ENCODE measurements at regions not wholly inside any gene's neighbourhood (a gene's known extent, or its start where the extent isn't known, plus 50 kb on each side); places are given as distances from the start of the nearest gene placed in this dataset.

GRCh38 chr7:142553216-142553615, 196.1 kb upstream of the PRSS1 start:
- H3K14ac ChIP-seq (replicated peaks; ENCODE audit: low read depth, low read length) = peak overlapping the region; percentile 93
- H2BK5ac ChIP-seq (ENCODE audit: low read depth, low read length, poor library complexity, severe bottlenecking) = peak overlapping the region; percentile 99
- BruUV-seq (replicated peaks) = no TSS peak
- peaks cover 0 to 17% of the 10 kb centered on the region in 2 experiments; a peak in 3 of 4 replicates for H3K79me1 ChIP-seq (ENCODE audit: low read depth in 1 of 2, low read length in 2 of 2)
- no peak overlapping the region for H3K9ac ChIP-seq (ENCODE audit: low read depth, low read length)
- H4K20me1 ChIP-seq (ENCODE audit: insufficient read depth, low read length) = no peaks in the 10 kb centered on the region
- H3K4me1 ChIP-seq (ENCODE audit: control insufficient read depth, insufficient read depth, low read length) = peaks cover 17% of the 10 kb centered on the region
- H2BK120ac ChIP-seq (ENCODE audit: low read depth, low read length) = peak overlapping the region; percentile 98
- peak overlapping the region; percentile 85; the same call in 1 of the 2 replicates for H3K23ac ChIP-seq (ENCODE audit: low read depth, low read length)
- peak overlapping the region; percentile 52; the same call in 1 of the 2 replicates for H3K27ac ChIP-seq (ENCODE audit: insufficient read depth, low read length)
- H4K91ac ChIP-seq (ENCODE audit: insufficient read depth, low read depth, low read length) = peak overlapping the region; percentile 93
- peak overlapping the region; percentile 36 to 86; a peak in 3 of 4 replicates for H4K8ac ChIP-seq (ENCODE audit: low read depth in 2 of 2, low read length in 2 of 2)
- ATAC-seq (ENCODE audit: low read depth) (no peak), DNase-seq (no peak)
- peak overlapping the region; percentile 72 for H2AFZ ChIP-seq (replicated peaks; ENCODE audit: low read length, poor library complexity)
- H2AK9ac ChIP-seq (replicated peaks; ENCODE audit: low read depth, low read length, poor library complexity) = peak overlapping the region; percentile 73
- peak overlapping the region; percentile 73; the same call in 1 of the 2 replicates for H3K18ac ChIP-seq (ENCODE audit: low read depth, low read length)
- peak overlapping the region; percentile 95 for H2BK20ac ChIP-seq (ENCODE audit: low read depth, low read length)
- TF ChIP-seq MAFK (IDR thresholded peaks at IDR 0.05; ENCODE audit: low read depth, low read length) = no peak
- no peak for TF ChIP-seq SMC3 (IDR thresholded peaks at IDR 0.05; ENCODE audit: low read depth, low read length)
- TF ChIP-seq FOS (IDR thresholded peaks at IDR 0.05; ENCODE audit: low read depth, low read length) = no peak
- TF ChIP-seq, protein P1, sequence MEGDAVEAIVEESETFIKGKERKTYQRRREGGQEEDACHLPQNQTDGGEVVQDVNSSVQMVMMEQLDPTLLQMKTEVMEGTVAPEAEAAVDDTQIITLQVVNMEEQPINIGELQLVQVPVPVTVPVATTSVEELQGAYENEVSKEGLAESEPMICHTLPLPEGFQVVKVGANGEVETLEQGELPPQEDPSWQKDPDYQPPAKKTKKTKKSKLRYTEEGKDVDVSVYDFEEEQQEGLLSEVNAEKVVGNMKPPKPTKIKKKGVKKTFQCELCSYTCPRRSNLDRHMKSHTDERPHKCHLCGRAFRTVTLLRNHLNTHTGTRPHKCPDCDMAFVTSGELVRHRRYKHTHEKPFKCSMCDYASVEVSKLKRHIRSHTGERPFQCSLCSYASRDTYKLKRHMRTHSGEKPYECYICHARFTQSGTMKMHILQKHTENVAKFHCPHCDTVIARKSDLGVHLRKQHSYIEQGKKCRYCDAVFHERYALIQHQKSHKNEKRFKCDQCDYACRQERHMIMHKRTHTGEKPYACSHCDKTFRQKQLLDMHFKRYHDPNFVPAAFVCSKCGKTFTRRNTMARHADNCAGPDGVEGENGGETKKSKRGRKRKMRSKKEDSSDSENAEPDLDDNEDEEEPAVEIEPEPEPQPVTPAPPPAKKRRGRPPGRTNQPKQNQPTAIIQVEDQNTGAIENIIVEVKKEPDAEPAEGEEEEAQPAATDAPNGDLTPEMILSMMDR (conservative IDR thresholded peaks at IDR 0.05; ENCODE audit: low read depth, low read length) = no peak
- TF ChIP-seq USF2 (IDR thresholded peaks at IDR 0.05; ENCODE audit: low read depth, low read length) = no peak
- no peak for TF ChIP-seq MAZ (IDR thresholded peaks at IDR 0.05; ENCODE audit: borderline replicate concordance, low read depth, low read length)
- no peak for TF ChIP-seq CEBPB (IDR thresholded peaks at IDR 0.05; ENCODE audit: low read depth, low read length)
- TF ChIP-seq CHD1 (IDR thresholded peaks at IDR 0.05; ENCODE audit: low read depth, low read length) = no peak
- no peak for TF ChIP-seq MXI1 (IDR thresholded peaks at IDR 0.05; ENCODE audit: borderline replicate concordance, low read depth, low read length)
- TF ChIP-seq ELK1 (IDR thresholded peaks at IDR 0.05; ENCODE audit: borderline replicate concordance, low read depth, low read length) = no peak
- TF ChIP-seq RFX5 (IDR thresholded peaks at IDR 0.05; ENCODE audit: low read depth, low read length) = no peak
- TF ChIP-seq POLR2A (IDR thresholded peaks at IDR 0.05; ENCODE audit: low read depth, low read length) = no peak
- no peak for TF ChIP-seq NFE2L2 (IDR thresholded peaks at IDR 0.05; ENCODE audit: low read depth, low read length)
- no peak for TF ChIP-seq BHLHE40 (IDR thresholded peaks at IDR 0.05; ENCODE audit: low read depth, low read length)
- no peak for TF ChIP-seq RCOR1 (IDR thresholded peaks at IDR 0.05; ENCODE audit: insufficient replicate concordance, low read length)
- TF ChIP-seq RAD21 (IDR thresholded peaks at IDR 0.05; ENCODE audit: low read length) = no peak
- peaks cover 7% of the 10 kb centered on the region for H3K9me1 ChIP-seq (ENCODE audit: insufficient read depth, low read length)
- H3K36me3 ChIP-seq (ENCODE audit: control insufficient read depth, insufficient read depth, low read length) = no peaks in the 10 kb centered on the region
- intact Hi-C loops (cut with micrococcal nuclease) (no loop called here), in situ Hi-C loops (cut with MboI; ENCODE audit: low sequenced_read_pairs) (loop anchor here (25.0 kb wide), 1 partner anchor 1334 kb away; no protein-coding TSS in a partner anchor), dilution Hi-C loops (cut with HindIII; ENCODE audit: low sequenced_read_pairs, unreplicated experiment) (no loop called here)
- ChIA-PET POLR2A (ENCODE audit: unreplicated experiment) (no interaction called here), CTCF (no interaction called here)
- H2BK15ac ChIP-seq (ENCODE audit: low read depth, low read length) = peak overlapping the region; percentile 99
- H3K4me3 ChIP-seq (ENCODE audit: insufficient read depth, low read depth, low read length) = no peak overlapping the region
- H3K4ac ChIP-seq (ENCODE audit: low read depth, low read length) = peak overlapping the region; percentile 90
- no peak overlapping the region for H3K4me2 ChIP-seq (ENCODE audit: low read depth, low read length)
- H3K27me3 ChIP-seq (ENCODE audit: control insufficient read depth, insufficient read depth, low read length) = no peaks in the 10 kb centered on the region
- H3K56ac ChIP-seq (ENCODE audit: extremely low read depth, insufficient read depth, low read length) = peak overlapping the region; percentile 35; the same call in 1 of the 2 replicates
- peak overlapping the region; percentile 99 for H2AK5ac ChIP-seq (ENCODE audit: low read depth, low read length)
- H3K9me3 ChIP-seq (ENCODE audit: control insufficient read depth, insufficient read depth, low read length) = no peaks in the 10 kb centered on the region
- no CpG with 5 or more reads among the region's 2 CpGs for WGBS, 2 experiments (ENCODE audit: extremely low coverage in 2 of 2, insufficient read length in 1 of 2)
- H4K5ac ChIP-seq (ENCODE audit: low read depth, low read length) = peak overlapping the region; percentile 37; the same call in 1 of the 2 replicates
